ENCODE measurements at regions not wholly inside any gene's neighbourhood (a gene's known extent, or its start where the extent isn't known, plus 50 kb on each side); places are given as distances from the start of the nearest gene placed in this dataset.

GRCh38 chr21:24110846-24111245 lies 1496.4 kb downstream of the MRPL39 start:
- H3K36me3 ChIP-seq (ENCODE audit: control insufficient read depth in 2 of 2, insufficient read depth in 2 of 2, low read length in 2 of 2) = no peaks in the 10 kb centered on the region
- peaks cover 0 to 5% of the 10 kb centered on the region in 2 donors for H3K9me3 ChIP-seq (ENCODE audit: control insufficient read depth in 2 of 2, low read length in 2 of 2)
- no peak overlapping the region for H3K4me3 ChIP-seq (ENCODE audit: low read length in 2 of 2)
- H3K27me3 ChIP-seq (ENCODE audit: control insufficient read depth in 2 of 2, insufficient read depth in 2 of 2, low read length in 2 of 2) = no peaks in the 10 kb centered on the region
- H3K27ac ChIP-seq (ENCODE audit: low read depth in 2 of 2, low read length in 2 of 2) = no peak overlapping the region
- no peak overlapping the region for H3K9ac ChIP-seq (ENCODE audit: low read depth in 1 of 2, low read length in 2 of 2)
- no peaks in the 10 kb centered on the region for H3K4me1 ChIP-seq (ENCODE audit: control insufficient read depth in 2 of 2, insufficient read depth in 2 of 2, low read length in 2 of 2)

GRCh38 chr21:24097181-24097580 lies 1510.1 kb downstream of the MRPL39 start:
- H3K9ac ChIP-seq (ENCODE audit: low read depth in 1 of 2, low read length in 2 of 2) = no peak overlapping the region
- H3K4me3 ChIP-seq (ENCODE audit: low read length in 2 of 2) = no peak overlapping the region
- H3K36me3 ChIP-seq (ENCODE audit: control insufficient read depth in 2 of 2, insufficient read depth in 2 of 2, low read length in 2 of 2) = no peaks in the 10 kb centered on the region
- H3K9me3 ChIP-seq (ENCODE audit: control insufficient read depth in 2 of 2, low read length in 2 of 2) = no peaks in the 10 kb centered on the region
- no peaks in the 10 kb centered on the region for H3K27me3 ChIP-seq (ENCODE audit: control insufficient read depth in 2 of 2, insufficient read depth in 2 of 2, low read length in 2 of 2)
- H3K4me1 ChIP-seq (ENCODE audit: control insufficient read depth in 2 of 2, insufficient read depth in 2 of 2, low read length in 2 of 2) = no peaks in the 10 kb centered on the region
- H3K27ac ChIP-seq (ENCODE audit: low read depth in 2 of 2, low read length in 2 of 2) = no peak overlapping the region

- H3K36me3 ChIP-seq (ENCODE audit: control insufficient read depth in 2 of 2, insufficient read depth in 2 of 2, low read length in 2 of 2) = no peaks in the 10 kb centered on the region
- no peak overlapping the region for H3K4me3 ChIP-seq (ENCODE audit: low read length in 2 of 2)
- no peaks in the 10 kb centered on the region for H3K9me3 ChIP-seq (ENCODE audit: control insufficient read depth in 2 of 2, low read length in 2 of 2)
- no peaks in the 10 kb centered on the region for H3K27me3 ChIP-seq (ENCODE audit: control insufficient read depth in 2 of 2, insufficient read depth in 2 of 2, low read length in 2 of 2)
- H3K4me1 ChIP-seq (ENCODE audit: control insufficient read depth in 2 of 2, insufficient read depth in 2 of 2, low read length in 2 of 2) = no peaks in the 10 kb centered on the region
- H3K9ac ChIP-seq (ENCODE audit: low read depth in 1 of 2, low read length in 2 of 2) = no peak overlapping the region
- no peak overlapping the region for H3K27ac ChIP-seq (ENCODE audit: low read depth in 2 of 2, low read length in 2 of 2)
Measured at GRCh38 chr21:24096651-24097050, 1510.6 kb downstream of the MRPL39 start.

- Histone ChIP-seq H3K27me3 (ENCODE audit: control insufficient read depth in 2 of 2, insufficient read depth in 2 of 2, low read length in 2 of 2) (no peaks in the 10 kb centered on the region), H3K36me3 (ENCODE audit: control insufficient read depth in 2 of 2, insufficient read depth in 2 of 2, low read length in 2 of 2) (no peaks in the 10 kb centered on the region), H3K9me3 (ENCODE audit: control insufficient read depth in 2 of 2, low read length in 2 of 2) (no peaks in the 10 kb centered on the region), H3K9ac (ENCODE audit: low read depth in 1 of 2, low read length in 2 of 2) (no peak overlapping the region), H3K27ac (ENCODE audit: low read depth in 2 of 2, low read length in 2 of 2) (no peak overlapping the region), H3K4me1 (ENCODE audit: control insufficient read depth in 2 of 2, insufficient read depth in 2 of 2, low read length in 2 of 2) (no peaks in the 10 kb centered on the region), H3K4me3 (ENCODE audit: low read length in 2 of 2) (no peak overlapping the region)
Measured at GRCh38 chr21:24093032-24093431, 1514.2 kb downstream of the MRPL39 start.

- Histone ChIP-seq H3K9ac (ENCODE audit: low read depth in 1 of 2, low read length in 2 of 2) (no peak overlapping the region), H3K9me3 (ENCODE audit: control insufficient read depth in 2 of 2, low read length in 2 of 2) (peaks cover 0 to 4% of the 10 kb centered on the region in 2 donors), H3K4me3 (ENCODE audit: low read length in 2 of 2) (no peak overlapping the region), H3K36me3 (ENCODE audit: control insufficient read depth in 2 of 2, insufficient read depth in 2 of 2, low read length in 2 of 2) (no peaks in the 10 kb centered on the region), H3K27me3 (ENCODE audit: control insufficient read depth in 2 of 2, insufficient read depth in 2 of 2, low read length in 2 of 2) (no peaks in the 10 kb centered on the region), H3K27ac (ENCODE audit: low read depth in 2 of 2, low read length in 2 of 2) (no peak overlapping the region), H3K4me1 (ENCODE audit: control insufficient read depth in 2 of 2, insufficient read depth in 2 of 2, low read length in 2 of 2) (no peaks in the 10 kb centered on the region)
Measured at GRCh38 chr21:24076179-24076578, 1531.1 kb downstream of the MRPL39 start.

- Histone ChIP-seq H3K4me3 (ENCODE audit: low read length in 2 of 2) (no peak overlapping the region), H3K4me1 (ENCODE audit: control insufficient read depth in 2 of 2, insufficient read depth in 2 of 2, low read length in 2 of 2) (no peaks in the 10 kb centered on the region), H3K27me3 (ENCODE audit: control insufficient read depth in 2 of 2, insufficient read depth in 2 of 2, low read length in 2 of 2) (no peaks in the 10 kb centered on the region), H3K36me3 (ENCODE audit: control insufficient read depth in 2 of 2, insufficient read depth in 2 of 2, low read length in 2 of 2) (no peaks in the 10 kb centered on the region), H3K9ac (ENCODE audit: low read depth in 1 of 2, low read length in 2 of 2) (no peak overlapping the region), H3K9me3 (ENCODE audit: control insufficient read depth in 2 of 2, low read length in 2 of 2) (peaks cover 3 to 5% of the 10 kb centered on the region in 2 donors), H3K27ac (ENCODE audit: low read depth in 2 of 2, low read length in 2 of 2) (no peak overlapping the region)
Measured at GRCh38 chr21:24055696-24056095, 1551.6 kb downstream of the MRPL39 start.

GRCh38 chr21:24050231-24050630 lies 1557.0 kb downstream of the MRPL39 start:
- Histone ChIP-seq H3K27ac (ENCODE audit: low read depth in 2 of 2, low read length in 2 of 2) (no peak overlapping the region), H3K27me3 (ENCODE audit: control insufficient read depth in 2 of 2, insufficient read depth in 2 of 2, low read length in 2 of 2) (no peaks in the 10 kb centered on the region), H3K4me3 (ENCODE audit: low read length in 2 of 2) (no peak overlapping the region), H3K36me3 (ENCODE audit: control insufficient read depth in 2 of 2, insufficient read depth in 2 of 2, low read length in 2 of 2) (no peaks in the 10 kb centered on the region), H3K9me3 (ENCODE audit: control insufficient read depth in 2 of 2, low read length in 2 of 2) (no peaks in the 10 kb centered on the region), H3K4me1 (ENCODE audit: control insufficient read depth in 2 of 2, insufficient read depth in 2 of 2, low read length in 2 of 2) (no peaks in the 10 kb centered on the region), H3K9ac (ENCODE audit: low read depth in 1 of 2, low read length in 2 of 2) (no peak overlapping the region)

- Histone ChIP-seq H3K36me3 (ENCODE audit: control insufficient read depth in 2 of 2, insufficient read depth in 2 of 2, low read length in 2 of 2) (no peaks in the 10 kb centered on the region), H3K27me3 (ENCODE audit: control insufficient read depth in 2 of 2, insufficient read depth in 2 of 2, low read length in 2 of 2) (no peaks in the 10 kb centered on the region), H3K4me1 (ENCODE audit: control insufficient read depth in 2 of 2, insufficient read depth in 2 of 2, low read length in 2 of 2) (no peaks in the 10 kb centered on the region), H3K4me3 (ENCODE audit: low read length in 2 of 2) (no peak overlapping the region), H3K27ac (ENCODE audit: low read depth in 2 of 2, low read length in 2 of 2) (no peak overlapping the region), H3K9me3 (ENCODE audit: control insufficient read depth in 2 of 2, low read length in 2 of 2) (no peaks in the 10 kb centered on the region), H3K9ac (ENCODE audit: low read depth in 1 of 2, low read length in 2 of 2) (no peak overlapping the region)
Measured at GRCh38 chr21:24046829-24047443, 1560.3 kb downstream of the MRPL39 start.

- Histone ChIP-seq H3K4me3 (ENCODE audit: low read length in 2 of 2) (no peak overlapping the region), H3K27me3 (ENCODE audit: control insufficient read depth in 2 of 2, insufficient read depth in 2 of 2, low read length in 2 of 2) (no peaks in the 10 kb centered on the region), H3K9me3 (ENCODE audit: control insufficient read depth in 2 of 2, low read length in 2 of 2) (peaks cover 0 to 3% of the 10 kb centered on the region in 2 donors), H3K4me1 (ENCODE audit: control insufficient read depth in 2 of 2, insufficient read depth in 2 of 2, low read length in 2 of 2) (no peaks in the 10 kb centered on the region), H3K9ac (ENCODE audit: low read depth in 1 of 2, low read length in 2 of 2) (no peak overlapping the region), H3K27ac (ENCODE audit: low read depth in 2 of 2, low read length in 2 of 2) (no peak overlapping the region), H3K36me3 (ENCODE audit: control insufficient read depth in 2 of 2, insufficient read depth in 2 of 2, low read length in 2 of 2) (no peaks in the 10 kb centered on the region)
Measured at GRCh38 chr21:24045775-24046215, 1561.5 kb downstream of the MRPL39 start.

GRCh38 chr21:24045373-24045772 lies 1561.9 kb downstream of the MRPL39 start:
- H3K27me3 ChIP-seq (ENCODE audit: control insufficient read depth in 2 of 2, insufficient read depth in 2 of 2, low read length in 2 of 2) = no peaks in the 10 kb centered on the region
- H3K27ac ChIP-seq (ENCODE audit: low read depth in 2 of 2, low read length in 2 of 2) = no peak overlapping the region
- no peaks in the 10 kb centered on the region for H3K4me1 ChIP-seq (ENCODE audit: control insufficient read depth in 2 of 2, insufficient read depth in 2 of 2, low read length in 2 of 2)
- no peaks in the 10 kb centered on the region for H3K36me3 ChIP-seq (ENCODE audit: control insufficient read depth in 2 of 2, insufficient read depth in 2 of 2, low read length in 2 of 2)
- H3K4me3 ChIP-seq (ENCODE audit: low read length in 2 of 2) = no peak overlapping the region
- no peak overlapping the region for H3K9ac ChIP-seq (ENCODE audit: low read depth in 1 of 2, low read length in 2 of 2)
- peaks cover 0 to 3% of the 10 kb centered on the region in 2 donors for H3K9me3 ChIP-seq (ENCODE audit: control insufficient read depth in 2 of 2, low read length in 2 of 2)

- Histone ChIP-seq H3K4me3 (ENCODE audit: low read length in 2 of 2) (no peak overlapping the region), H3K9ac (ENCODE audit: low read depth in 1 of 2, low read length in 2 of 2) (no peak overlapping the region), H3K9me3 (ENCODE audit: control insufficient read depth in 2 of 2, low read length in 2 of 2) (peaks cover 0 to 3% of the 10 kb centered on the region in 2 donors), H3K4me1 (ENCODE audit: control insufficient read depth in 2 of 2, insufficient read depth in 2 of 2, low read length in 2 of 2) (no peaks in the 10 kb centered on the region), H3K27ac (ENCODE audit: low read depth in 2 of 2, low read length in 2 of 2) (no peak overlapping the region), H3K36me3 (ENCODE audit: control insufficient read depth in 2 of 2, insufficient read depth in 2 of 2, low read length in 2 of 2) (no peaks in the 10 kb centered on the region), H3K27me3 (ENCODE audit: control insufficient read depth in 2 of 2, insufficient read depth in 2 of 2, low read length in 2 of 2) (no peaks in the 10 kb centered on the region)
Measured at GRCh38 chr21:24042687-24043086, 1564.6 kb downstream of the MRPL39 start.
